GM12864 (cell line): ENCODE measurements at regions not wholly inside any gene's neighbourhood (a gene's known extent, or its start where the extent isn't known, plus 50 kb on each side); places are given as distances from the start of the nearest gene placed in this dataset.

ENCODE experiments used
- DNase-seq: peaks from one replicate; pipeline ENCODE4 v3.0.0-alpha.2; 2011; ENCODE audit warnings: low read depth
- H3K4me3 ChIP-seq: 2 replicates; pipeline ENCODE4 v1.5.1; 2011; ENCODE audit warnings: mild to moderate bottlenecking, low read depth, low read length, control low read depth
- CTCF ChIP-seq: IDR thresholded peaks from 2 replicates; pipeline ENCODE4 v1.5.1; 2011; ENCODE audit warnings: low read depth, mild to moderate bottlenecking, moderate library complexity, low read length, control low read depth, inconsistent platforms; ENCODE audit errors: missing control alignments

DNA sequence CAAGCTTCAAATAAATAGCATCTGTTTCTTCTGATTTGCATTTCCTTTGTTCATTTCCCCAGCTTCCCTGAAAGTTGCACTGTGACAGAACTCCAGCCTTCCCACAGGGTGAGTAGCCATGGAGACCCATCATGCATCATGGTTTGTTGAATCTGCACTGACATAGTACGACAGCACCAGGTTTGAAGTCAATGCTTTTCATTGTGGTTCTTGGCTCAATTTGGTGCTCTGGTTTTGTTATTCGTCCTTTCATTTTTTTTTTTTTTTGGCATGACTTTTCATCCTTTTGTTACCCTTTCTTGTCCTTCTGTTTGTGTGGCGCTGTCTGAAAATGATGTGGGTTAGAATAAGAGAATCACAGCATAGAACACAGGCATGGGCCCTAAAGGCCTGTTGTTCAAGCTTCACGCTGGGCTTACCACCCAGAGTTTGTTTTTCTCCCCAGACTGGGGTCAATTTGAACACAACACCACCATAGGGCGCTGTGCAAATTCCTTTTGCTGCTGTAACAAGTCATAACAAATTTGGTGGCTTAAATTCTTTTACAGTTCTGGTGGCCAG is 206.2 kb upstream of the CDH10 start:
- no peak overlapping the region for H3K4me3 ChIP-seq
- no peak for DNase-seq
- TF ChIP-seq CTCF: no peak

GRCh38 chr5:24849210-24849609 is 204.4 kb upstream of the CDH10 start:
- TF ChIP-seq CTCF: no peak
- no peak overlapping the region for H3K4me3 ChIP-seq
- DNase-seq: no peak

- no peak for DNase-seq
- H3K4me3 ChIP-seq: no peak overlapping the region
- no peak for TF ChIP-seq CTCF
Measured at GRCh38 chr5:24831989-24832388, 187.2 kb upstream of the CDH10 start.

- H3K4me3 ChIP-seq: no peak overlapping the region
- no peak for DNase-seq
- TF ChIP-seq CTCF: no peak
Measured at GRCh38 chr5:24823625-24824024, 178.8 kb upstream of the CDH10 start.

DNA sequence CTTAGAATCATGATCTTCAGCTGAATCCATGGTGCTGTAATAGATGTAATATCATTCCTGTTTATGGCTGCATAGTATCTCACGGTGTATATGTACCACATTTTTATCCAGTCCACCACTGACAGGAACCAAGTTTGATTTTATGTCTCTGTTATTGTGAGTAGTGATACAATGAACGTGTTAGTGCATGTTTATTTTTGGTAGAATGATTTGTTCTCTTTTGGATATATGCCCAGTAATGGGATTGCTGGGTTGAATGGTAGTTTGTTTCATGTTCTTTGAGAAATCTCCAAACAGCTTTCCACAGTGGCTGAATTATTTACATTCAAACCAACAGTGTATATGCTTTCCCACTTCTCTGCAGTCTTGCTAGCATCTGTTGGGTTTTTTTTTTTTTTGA is 175.1 kb upstream of the CDH10 start:
- no peak for DNase-seq
- no peak for TF ChIP-seq CTCF
- no peak overlapping the region for H3K4me3 ChIP-seq

GRCh38 chr5:24817966-24818365 is 173.2 kb upstream of the CDH10 start:
- H3K4me3 ChIP-seq: no peak overlapping the region
- DNase-seq: no peak
- no peak for TF ChIP-seq CTCF

DNA sequence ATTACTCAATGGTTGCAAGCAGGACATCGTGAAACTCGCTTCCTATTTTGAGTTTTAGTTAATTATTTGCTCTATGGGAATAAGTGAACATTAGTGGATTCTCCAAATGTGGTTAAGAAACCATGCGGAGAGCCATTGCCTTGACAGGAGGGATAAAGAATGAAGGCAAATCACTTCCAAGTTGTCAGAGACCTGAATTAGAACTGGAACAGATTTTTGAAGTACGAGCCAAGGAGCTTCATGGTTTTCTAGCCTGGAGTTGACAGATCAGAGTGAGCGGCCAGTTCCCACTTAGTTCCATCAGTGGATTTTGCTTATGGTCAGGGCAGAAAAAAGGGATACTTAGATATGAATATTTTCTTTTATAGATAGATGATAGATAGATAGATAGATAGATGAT is 171.4 kb upstream of the CDH10 start:
- no peak for DNase-seq
- H3K4me3 ChIP-seq: no peak overlapping the region
- no peak for TF ChIP-seq CTCF
